ENCODE measurements at regions not wholly inside any gene's neighbourhood (a gene's known extent, or its start where the extent isn't known, plus 50 kb on each side); places are given as distances from the start of the nearest gene placed in this dataset.

DNA sequence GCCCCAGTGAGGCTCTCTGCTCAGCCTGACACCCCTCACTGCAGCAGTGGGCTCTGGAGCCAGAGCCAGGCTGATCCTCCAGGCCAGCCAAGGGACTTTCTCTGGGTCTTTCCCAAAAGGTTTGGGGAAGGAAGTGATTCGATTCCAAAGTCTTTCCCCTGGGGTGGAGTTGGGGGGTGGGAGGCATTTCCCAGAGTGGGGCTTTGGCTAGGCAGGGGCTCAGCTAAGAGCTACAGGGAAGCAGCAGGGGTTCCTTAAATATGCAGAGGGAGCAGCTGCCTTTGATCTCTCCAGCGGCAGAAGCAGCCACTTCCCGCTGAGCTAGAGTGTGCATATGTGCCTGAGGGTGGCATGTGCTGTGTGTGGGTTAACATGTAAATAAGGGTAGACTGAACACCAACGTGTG, 192.9 kb downstream of the INSC start:
- H3K9me3 Mint-ChIP-seq: no peaks in the 10 kb centered on the region; the same call in 1 of the 3 replicates
- H3K4me1 Mint-ChIP-seq: peaks cover 17% of the 10 kb centered on the region
- Histone ChIP-seq H3K27me3 (ENCODE audit: insufficient read depth) (no peaks in the 10 kb centered on the region), H3K36me3 (ENCODE audit: insufficient read depth) (no peaks in the 10 kb centered on the region), H3K4me3 (no peak overlapping the region), H3K4me1 (ENCODE audit: insufficient read depth) (peaks cover 14% of the 10 kb centered on the region), H3K4me2 (peak overlapping the region; percentile 37; the same call in 1 of the 2 replicates), H3K27ac (ENCODE audit: low read depth) (no peak overlapping the region), H3K79me2 (replicated peaks; ENCODE audit: insufficient read depth) (no peaks in the 10 kb centered on the region), H4K20me1 (replicated peaks; ENCODE audit: insufficient read depth) (no peaks in the 10 kb centered on the region), H3K9me2 (ENCODE audit: insufficient read depth) (peaks cover 7% of the 10 kb centered on the region), H2AFZ (0 out of 2 replicates have a peak overlapping the region, but pooled peaks have one; percentile 9), H3F3A (replicated peaks; ENCODE audit: low read depth) (no peaks in the 10 kb centered on the region)
- DNase-seq (ENCODE audit: low spot score) (peak; percentile 77), ATAC-seq (peak; percentile 94)
- TF ChIP-seq REST (IDR thresholded peaks at IDR 0.05; ENCODE audit: unreplicated experiment) (no peak), ZNF114 (CRISPR knock-in tag; IDR thresholded peaks at IDR 0.05) (no peak), EZH2 (IDR thresholded peaks at IDR 0.05; ENCODE audit: low read depth, unreplicated experiment) (no peak), POLR2AphosphoS5 (IDR thresholded peaks at IDR 0.05; ENCODE audit: low read depth) (no peak), CREB1 (CRISPR knock-in tag; IDR thresholded peaks at IDR 0.05; ENCODE audit: low read depth) (no peak), STAT1 (IDR thresholded peaks at IDR 0.05; ENCODE audit: unreplicated experiment) (no peak), NANOG (IDR thresholded peaks at IDR 0.05; ENCODE audit: borderline replicate concordance) (no peak), EZH2phosphoT487 (IDR thresholded peaks at IDR 0.05; ENCODE audit: unreplicated experiment) (no peak), JUNB (IDR thresholded peaks at IDR 0.05; ENCODE audit: unreplicated experiment) (no peak), ZNF462 (CRISPR knock-in tag; IDR thresholded peaks at IDR 0.05) (no peak), ZNF331 (CRISPR knock-in tag; IDR thresholded peaks at IDR 0.05; ENCODE audit: low read depth) (no peak)
- TF ChIP-seq, protein P1, sequence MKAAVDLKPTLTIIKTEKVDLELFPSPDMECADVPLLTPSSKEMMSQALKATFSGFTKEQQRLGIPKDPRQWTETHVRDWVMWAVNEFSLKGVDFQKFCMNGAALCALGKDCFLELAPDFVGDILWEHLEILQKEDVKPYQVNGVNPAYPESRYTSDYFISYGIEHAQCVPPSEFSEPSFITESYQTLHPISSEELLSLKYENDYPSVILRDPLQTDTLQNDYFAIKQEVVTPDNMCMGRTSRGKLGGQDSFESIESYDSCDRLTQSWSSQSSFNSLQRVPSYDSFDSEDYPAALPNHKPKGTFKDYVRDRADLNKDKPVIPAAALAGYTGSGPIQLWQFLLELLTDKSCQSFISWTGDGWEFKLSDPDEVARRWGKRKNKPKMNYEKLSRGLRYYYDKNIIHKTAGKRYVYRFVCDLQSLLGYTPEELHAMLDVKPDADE (IDR thresholded peaks at IDR 0.05): no peak
- TF ChIP-seq, protein P2, sequence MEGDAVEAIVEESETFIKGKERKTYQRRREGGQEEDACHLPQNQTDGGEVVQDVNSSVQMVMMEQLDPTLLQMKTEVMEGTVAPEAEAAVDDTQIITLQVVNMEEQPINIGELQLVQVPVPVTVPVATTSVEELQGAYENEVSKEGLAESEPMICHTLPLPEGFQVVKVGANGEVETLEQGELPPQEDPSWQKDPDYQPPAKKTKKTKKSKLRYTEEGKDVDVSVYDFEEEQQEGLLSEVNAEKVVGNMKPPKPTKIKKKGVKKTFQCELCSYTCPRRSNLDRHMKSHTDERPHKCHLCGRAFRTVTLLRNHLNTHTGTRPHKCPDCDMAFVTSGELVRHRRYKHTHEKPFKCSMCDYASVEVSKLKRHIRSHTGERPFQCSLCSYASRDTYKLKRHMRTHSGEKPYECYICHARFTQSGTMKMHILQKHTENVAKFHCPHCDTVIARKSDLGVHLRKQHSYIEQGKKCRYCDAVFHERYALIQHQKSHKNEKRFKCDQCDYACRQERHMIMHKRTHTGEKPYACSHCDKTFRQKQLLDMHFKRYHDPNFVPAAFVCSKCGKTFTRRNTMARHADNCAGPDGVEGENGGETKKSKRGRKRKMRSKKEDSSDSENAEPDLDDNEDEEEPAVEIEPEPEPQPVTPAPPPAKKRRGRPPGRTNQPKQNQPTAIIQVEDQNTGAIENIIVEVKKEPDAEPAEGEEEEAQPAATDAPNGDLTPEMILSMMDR (conservative IDR thresholded peaks at IDR 0.05; ENCODE audit: low read depth in 2 of 2): no peak
- H3K36me3 Mint-ChIP-seq (ENCODE audit: low read depth): no peaks in the 10 kb centered on the region
- H3K27me3 Mint-ChIP-seq (ENCODE audit: insufficient read depth, low read depth, poor library complexity): peaks cover 4% of the 10 kb centered on the region
- H3K27ac Mint-ChIP-seq: no peak overlapping the region
- no peak overlapping the region for H3K4me3 Mint-ChIP-seq
